GM19438 (cell line): ENCODE measurements at regions not wholly inside any gene's neighbourhood (a gene's known extent, or its start where the extent isn't known, plus 50 kb on each side); places are given as distances from the start of the nearest gene placed in this dataset.
"Not testable (repeated sequence)": the region's sequence is repeated elsewhere in the genome, so short reads cannot be mapped to it uniquely, and the experiment has no call there.

Source experiments
- ATAC-seq: cut with Tn5 transposase; IDR thresholded peaks from one replicate; pipeline ENCODE4 v1.9.1; 2021; ENCODE audit warnings: low read depth; ENCODE audit not compliant: unreplicated experiment

GRCh38 chr17:77288115-77288619, 147.4 kb downstream of the SEC14L1 start:
- ATAC-seq = no peak

DNA sequence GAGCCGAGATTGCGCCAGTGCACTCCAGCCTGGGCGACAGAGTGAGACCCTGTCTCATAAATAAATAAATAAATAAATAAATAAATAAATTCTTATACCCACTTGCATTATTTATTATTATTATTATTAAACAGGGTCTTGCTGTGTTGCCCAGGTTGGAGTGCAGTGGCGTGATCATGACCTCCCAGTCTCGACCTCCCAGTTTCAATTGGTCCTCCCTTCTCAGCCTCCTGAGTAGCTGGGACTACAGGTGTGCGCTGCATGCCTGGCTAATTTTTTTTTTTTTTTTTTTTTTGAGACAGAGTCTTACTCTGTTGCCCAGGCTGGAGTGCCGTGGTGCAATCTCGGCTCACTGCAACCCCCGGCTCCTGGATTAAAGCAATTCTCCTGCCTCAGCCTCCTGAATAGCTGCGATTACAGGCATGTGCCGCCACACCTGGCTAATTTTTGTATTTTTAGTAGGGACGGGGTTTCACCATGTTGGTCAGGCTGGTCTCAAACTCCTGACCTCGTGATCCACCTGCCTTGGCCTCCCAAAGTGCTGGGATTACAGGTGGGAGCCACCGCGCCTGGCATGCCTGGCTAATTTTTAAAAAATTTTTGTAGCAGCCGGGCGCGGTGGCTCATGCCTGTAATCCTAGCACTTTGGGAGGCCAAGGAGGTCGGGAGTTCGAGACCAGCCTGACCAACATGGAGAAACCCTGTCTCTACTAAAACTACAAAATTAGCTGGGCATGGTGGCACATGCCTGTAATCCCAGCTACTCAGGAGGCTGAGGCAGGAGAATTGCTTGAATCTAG, 150.2 kb downstream of the SEC14L1 start:
- ATAC-seq = not testable (repeated sequence)

DNA sequence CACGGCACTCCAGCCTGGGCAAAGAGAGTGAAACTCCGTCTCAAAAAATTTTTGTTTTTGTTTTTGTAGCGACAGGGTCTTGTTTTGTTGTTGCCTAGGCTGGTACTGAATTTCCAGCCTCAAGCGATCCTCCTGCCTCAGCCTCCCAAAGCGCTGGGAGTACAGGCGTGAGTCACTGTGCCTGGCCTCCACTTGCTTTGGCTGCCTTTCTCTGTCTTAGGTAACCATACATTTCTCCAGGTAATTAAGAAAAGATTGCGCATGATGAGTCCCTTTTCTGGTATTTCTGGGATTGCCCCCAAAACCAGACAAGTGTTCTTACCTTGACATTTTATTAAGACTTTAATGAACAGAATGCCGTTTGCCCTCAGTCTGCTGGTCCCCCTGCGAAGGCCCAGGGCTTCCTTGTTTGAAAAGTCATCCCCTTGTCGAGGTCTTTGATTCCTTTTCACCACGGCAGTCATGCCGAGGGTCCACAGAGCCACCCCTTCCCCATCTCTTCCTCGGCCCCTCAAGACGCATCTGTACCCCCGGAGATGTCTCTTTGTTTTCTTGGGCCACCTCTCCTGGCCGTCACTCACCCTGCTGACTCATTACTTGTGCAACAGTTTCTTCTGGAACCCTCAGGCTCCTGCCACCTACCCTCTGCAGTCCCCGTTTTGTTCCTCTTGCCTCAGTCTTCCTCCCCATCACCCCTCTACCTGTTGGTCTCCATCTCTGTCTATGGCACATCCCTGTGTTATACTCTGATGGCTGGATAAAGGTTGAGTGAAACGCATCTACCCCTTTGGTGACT, 151.0 kb downstream of the SEC14L1 start:
- no peak for ATAC-seq

- no peak for ATAC-seq
These were observed 154.0 kb downstream of the SEC14L1 start for GRCh38 chr17:77294761-77295160.

- ATAC-seq = no peak
These were observed 154.6 kb downstream of the SEC14L1 start for GRCh38 chr17:77295241-77295853.

- no peak for ATAC-seq
These were observed 156.1 kb downstream of the SEC14L1 start for GRCh38 chr17:77296769-77297409.

DNA sequence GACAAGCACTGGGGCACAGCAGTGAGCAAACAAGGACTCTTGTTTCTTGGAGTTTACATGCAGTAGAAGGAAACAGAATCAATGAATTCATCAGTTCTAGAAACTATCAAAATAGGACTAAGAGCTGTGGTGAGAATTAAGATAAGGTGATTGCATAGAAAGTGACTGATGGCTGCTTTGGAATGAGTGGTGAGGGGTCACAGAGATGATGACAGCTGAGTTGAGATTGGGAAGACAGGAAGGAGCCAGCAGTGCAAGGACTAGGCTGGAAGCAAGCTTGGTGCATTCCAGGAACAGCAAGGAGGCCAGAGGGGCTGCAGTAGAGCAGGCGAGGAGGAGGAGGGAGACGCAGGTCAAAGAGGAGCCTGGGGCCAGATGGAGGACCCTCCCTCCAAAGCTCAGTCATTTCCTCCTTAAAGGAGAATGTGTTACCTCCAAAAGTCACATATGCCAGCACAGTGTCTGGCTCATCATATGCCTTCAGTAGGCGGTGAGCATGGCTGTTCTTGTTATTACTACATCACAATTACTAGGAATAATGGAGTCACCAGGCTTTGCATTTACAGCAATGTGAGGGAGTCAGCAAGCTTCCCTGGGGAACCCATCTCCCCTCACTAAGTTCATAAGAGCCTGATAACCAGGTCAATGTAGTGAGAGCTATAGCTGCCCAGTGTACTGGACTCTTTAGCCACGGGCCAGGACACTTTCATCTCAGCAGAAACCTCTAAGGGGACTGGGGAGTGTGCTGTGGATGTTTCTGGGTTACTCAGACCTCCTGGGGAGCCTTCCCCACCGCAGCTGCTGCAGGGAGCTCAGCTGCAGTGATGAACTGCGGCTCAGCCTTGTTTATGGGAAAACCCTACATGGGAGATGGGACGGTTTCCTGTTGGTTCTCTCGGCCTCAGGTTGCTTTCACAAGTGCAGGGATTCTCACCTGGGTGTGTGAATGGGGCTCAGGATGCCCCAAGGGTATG, 157.2 kb downstream of the SEC14L1 start:
- no peak for ATAC-seq

DNA sequence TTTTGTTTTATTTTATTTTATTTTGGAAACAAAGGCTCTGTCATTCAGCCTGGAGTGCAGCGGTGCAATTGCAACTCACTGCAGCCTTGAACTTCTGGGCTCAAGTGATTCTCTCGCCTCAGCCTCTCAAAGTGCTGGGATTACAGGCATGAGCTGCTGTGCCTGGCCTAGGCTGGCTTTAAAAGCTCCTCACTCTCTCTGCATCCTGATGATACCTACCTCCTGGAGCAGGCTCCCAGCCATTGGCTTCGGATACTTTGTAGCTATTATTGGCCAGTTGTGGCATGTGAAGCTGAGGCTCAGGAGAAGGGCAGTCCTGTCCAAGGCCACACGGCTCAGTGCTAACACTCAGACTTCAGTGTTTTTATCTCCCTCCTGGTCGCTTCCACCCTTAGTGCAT, 158.0 kb downstream of the SEC14L1 start:
- ATAC-seq = no peak

- ATAC-seq = no peak
These were observed 158.7 kb downstream of the SEC14L1 start for GRCh38 chr17:77299256-77300015.

- no peak for ATAC-seq
These were observed 159.4 kb downstream of the SEC14L1 start for GRCh38 chr17:77300016-77300686.

GRCh38 chr17:77301694-77302266, 161.0 kb downstream of the SEC14L1 start:
- no peak for ATAC-seq

GRCh38 chr17:77302682-77303081, 161.9 kb downstream of the SEC14L1 start:
- ATAC-seq = no peak

DNA sequence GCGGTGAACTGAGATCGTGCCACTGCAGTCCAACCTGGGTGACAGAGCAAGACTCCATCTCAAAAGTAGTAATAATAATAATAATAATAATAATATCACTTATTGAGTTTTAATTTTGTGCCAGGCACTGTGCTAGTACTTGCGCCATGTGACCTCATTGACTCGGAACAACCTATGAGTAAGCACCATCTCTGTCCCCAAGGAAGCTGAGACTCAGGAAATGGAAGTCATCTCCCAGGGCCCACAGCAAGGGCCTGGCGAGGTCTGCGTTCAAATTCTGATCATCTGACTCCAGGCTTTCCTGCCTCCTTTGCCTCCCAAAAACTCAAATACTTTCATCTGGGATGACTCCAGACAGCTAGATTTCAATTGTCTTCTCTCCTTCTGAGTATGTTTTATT, 162.9 kb downstream of the SEC14L1 start:
- ATAC-seq = no peak

- ATAC-seq = no peak
These were observed 163.4 kb downstream of the SEC14L1 start for GRCh38 chr17:77304051-77304745.

DNA sequence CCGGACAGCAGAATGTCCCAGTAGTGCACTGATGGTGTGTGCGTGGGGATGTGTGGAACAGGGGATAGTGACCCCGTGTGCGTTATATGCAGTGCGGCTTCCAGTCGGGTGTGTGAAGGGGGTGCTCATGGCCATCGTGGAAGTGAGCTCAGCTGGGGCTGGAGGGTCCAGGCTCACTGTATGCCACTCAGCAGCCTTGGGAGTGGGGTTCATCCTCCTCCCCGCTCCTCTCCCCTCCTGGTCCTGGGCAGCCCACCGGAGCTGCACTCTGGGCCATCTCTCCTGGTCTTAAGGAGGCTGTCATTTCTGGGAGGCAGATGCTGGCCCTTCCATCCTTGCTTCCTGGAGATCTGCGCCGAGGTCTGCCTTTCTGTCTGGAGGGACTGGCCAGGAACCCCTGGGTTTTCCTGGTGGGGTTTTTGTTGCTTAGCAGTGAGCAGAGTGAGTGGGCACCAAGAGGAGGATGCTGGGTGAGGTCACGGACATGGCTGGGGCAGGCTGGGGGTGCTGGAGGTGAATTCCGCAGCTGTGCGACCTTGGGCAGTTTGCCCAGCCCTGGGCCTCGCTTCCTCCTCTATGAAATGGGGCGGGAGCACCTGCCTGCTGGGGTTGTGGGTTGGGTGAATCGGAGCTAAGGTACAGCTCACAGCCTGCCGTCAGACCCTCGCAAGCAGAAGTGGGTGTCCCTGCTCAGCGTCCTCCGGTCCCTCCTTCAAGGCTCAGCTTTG, 164.1 kb downstream of the SEC14L1 start:
- no peak for ATAC-seq

GRCh38 chr17:77306048-77306789, 165.4 kb downstream of the SEC14L1 start:
- ATAC-seq = no peak
